ENCODE measurements at regions not wholly inside any gene's neighbourhood (a gene's known extent, or its start where the extent isn't known, plus 50 kb on each side); places are given as distances from the start of the nearest gene placed in this dataset.

- TF ChIP-seq ZFP41 (CRISPR knock-in tag; IDR thresholded peaks at IDR 0.05; ENCODE audit: borderline replicate concordance) (no peak), ZNF761 (CRISPR knock-in tag; conservative IDR thresholded peaks at IDR 0.05) (no peak), ZNF546 (CRISPR knock-in tag; conservative IDR thresholded peaks at IDR 0.05) (no peak)
These were observed 107.8 kb upstream of the HMCN1 start (continued) for GRCh38 chr1:185626344-185626743.

GRCh38 chr1:185610954-185611353 is 123.2 kb upstream of the HMCN1 start:
- Histone ChIP-seq H3K4me2 (ENCODE audit: low read depth, low read length) (no peak overlapping the region), H2AFZ (ENCODE audit: low read length) (no peak overlapping the region), H3K4me1 (ENCODE audit: insufficient read depth, low read length) (no peaks in the 10 kb centered on the region), H3K36me3 (replicated peaks in 1 of 2; ENCODE audit: control insufficient read depth in 1 of 2, insufficient read depth in 2 of 2, low read length in 2 of 2) (no peaks in the 10 kb centered on the region), H3K9ac (ENCODE audit: insufficient read depth, low read depth, low read length) (no peak overlapping the region), H3K9me3 (ENCODE audit: low read length) (peaks cover 6% of the 10 kb centered on the region; the same call in 1 of the 2 replicates), H3K27ac (ENCODE audit: extremely low read length, insufficient read depth, low read length) (no peak overlapping the region), H3K79me2 (ENCODE audit: insufficient read depth, low read length) (no peaks in the 10 kb centered on the region), H3K4me3 (replicated peaks in 1 of 3; ENCODE audit: insufficient read depth in 1 of 3, low read depth in 2 of 3, low read length in 3 of 3) (no peak overlapping the region), H4K20me1 (ENCODE audit: insufficient read depth, low read length) (no peaks in the 10 kb centered on the region), H3K27me3 (ENCODE audit: control insufficient read depth in 1 of 2, insufficient read depth in 2 of 2, low read length in 2 of 2) (no peaks in the 10 kb centered on the region)
- BruUV-seq (replicated peaks) = no TSS peak
- in situ Hi-C loops (cut with HindIII; ENCODE audit: extremely low pct_ligation_motif_present, low pct_unique_long_range_greater_than_20kb) (no loop called here), intact Hi-C loops (cut with micrococcal nuclease; ENCODE audit: unreplicated experiment) (no loop called here)
- no peak for ATAC-seq
- FAIRE-seq = no peak
- CTCF ChIA-PET (ENCODE audit: low intra/inter-chr PET ratio, low total read pairs) = no interaction called here
- TF ChIP-seq POLR2G (IDR thresholded peaks at IDR 0.05; ENCODE audit: low read depth, low read length) (no peak), FOSL1 (CRISPR knock-in tag; IDR thresholded peaks at IDR 0.05; ENCODE audit: borderline replicate concordance) (no peak), ZNF484 (CRISPR knock-in tag; IDR thresholded peaks at IDR 0.05; ENCODE audit: borderline replicate concordance, low read depth) (no peak), ZNF883 (CRISPR knock-in tag; IDR thresholded peaks at IDR 0.05; ENCODE audit: not compliant biosample characterization) (no peak), DNMT1 (CRISPR knock-in tag; IDR thresholded peaks at IDR 0.05) (no peak), RAD21 (CRISPR knock-in tag; IDR thresholded peaks at IDR 0.05) (no peak), DMAP1 (CRISPR knock-in tag; IDR thresholded peaks at IDR 0.05) (no peak), CENPX (CRISPR knock-in tag; IDR thresholded peaks at IDR 0.05) (no peak), ZNF577 (CRISPR knock-in tag; IDR thresholded peaks at IDR 0.05; ENCODE audit: borderline replicate concordance, low read depth) (no peak), NR2F2 (IDR thresholded peaks at IDR 0.05; ENCODE audit: borderline replicate concordance, low read depth) (no peak), ZNF782 (CRISPR knock-in tag; IDR thresholded peaks at IDR 0.05; ENCODE audit: borderline replicate concordance) (no peak), PCBP1 (IDR thresholded peaks at IDR 0.05; ENCODE audit: borderline replicate concordance, low read depth, low read length) (no peak)
- TF ChIP-seq, protein P1, sequence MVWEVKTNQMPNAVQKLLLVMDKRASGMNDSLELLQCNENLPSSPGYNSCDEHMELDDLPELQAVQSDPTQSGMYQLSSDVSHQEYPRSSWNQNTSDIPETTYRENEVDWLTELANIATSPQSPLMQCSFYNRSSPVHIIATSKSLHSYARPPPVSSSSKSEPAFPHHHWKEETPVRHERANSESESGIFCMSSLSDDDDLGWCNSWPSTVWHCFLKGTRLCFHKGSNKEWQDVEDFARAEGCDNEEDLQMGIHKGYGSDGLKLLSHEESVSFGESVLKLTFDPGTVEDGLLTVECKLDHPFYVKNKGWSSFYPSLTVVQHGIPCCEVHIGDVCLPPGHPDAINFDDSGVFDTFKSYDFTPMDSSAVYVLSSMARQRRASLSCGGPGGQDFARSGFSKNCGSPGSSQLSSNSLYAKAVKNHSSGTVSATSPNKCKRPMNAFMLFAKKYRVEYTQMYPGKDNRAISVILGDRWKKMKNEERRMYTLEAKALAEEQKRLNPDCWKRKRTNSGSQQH (CRISPR knock-in tag; IDR thresholded peaks at IDR 0.05; ENCODE audit: low read depth) = no peak
- TF ChIP-seq, protein P2, sequence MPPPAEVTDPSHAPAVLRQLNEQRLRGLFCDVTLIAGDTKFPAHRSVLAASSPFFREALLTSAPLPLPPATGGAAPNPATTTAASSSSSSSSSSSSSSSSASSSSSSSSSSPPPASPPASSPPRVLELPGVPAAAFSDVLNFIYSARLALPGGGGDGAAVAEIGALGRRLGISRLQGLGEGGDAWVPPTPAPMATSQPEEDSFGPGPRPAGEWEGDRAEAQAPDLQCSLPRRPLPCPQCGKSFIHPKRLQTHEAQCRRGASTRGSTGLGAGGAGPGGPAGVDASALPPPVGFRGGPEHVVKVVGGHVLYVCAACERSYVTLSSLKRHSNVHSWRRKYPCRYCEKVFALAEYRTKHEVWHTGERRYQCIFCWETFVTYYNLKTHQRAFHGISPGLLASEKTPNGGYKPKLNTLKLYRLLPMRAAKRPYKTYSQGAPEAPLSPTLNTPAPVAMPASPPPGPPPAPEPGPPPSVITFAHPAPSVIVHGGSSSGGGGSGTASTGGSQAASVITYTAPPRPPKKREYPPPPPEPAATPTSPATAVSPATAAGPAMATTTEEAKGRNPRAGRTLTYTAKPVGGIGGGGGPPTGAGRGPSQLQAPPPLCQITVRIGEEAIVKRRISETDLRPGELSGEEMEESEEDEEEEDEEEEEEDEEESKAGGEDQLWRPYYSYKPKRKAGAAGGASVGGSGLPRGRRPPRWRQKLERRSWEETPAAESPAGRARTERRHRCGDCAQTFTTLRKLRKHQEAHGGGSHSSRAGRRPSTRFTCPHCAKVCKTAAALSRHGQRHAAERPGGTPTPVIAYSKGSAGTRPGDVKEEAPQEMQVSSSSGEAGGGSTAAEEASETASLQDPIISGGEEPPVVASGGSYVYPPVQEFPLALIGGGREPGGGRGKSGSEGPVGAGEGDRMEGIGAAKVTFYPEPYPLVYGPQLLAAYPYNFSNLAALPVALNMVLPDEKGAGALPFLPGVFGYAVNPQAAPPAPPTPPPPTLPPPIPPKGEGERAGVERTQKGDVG (CRISPR knock-in tag; IDR thresholded peaks at IDR 0.05; ENCODE audit: borderline replicate concordance) = no peak
- TF ChIP-seq, protein P3, sequence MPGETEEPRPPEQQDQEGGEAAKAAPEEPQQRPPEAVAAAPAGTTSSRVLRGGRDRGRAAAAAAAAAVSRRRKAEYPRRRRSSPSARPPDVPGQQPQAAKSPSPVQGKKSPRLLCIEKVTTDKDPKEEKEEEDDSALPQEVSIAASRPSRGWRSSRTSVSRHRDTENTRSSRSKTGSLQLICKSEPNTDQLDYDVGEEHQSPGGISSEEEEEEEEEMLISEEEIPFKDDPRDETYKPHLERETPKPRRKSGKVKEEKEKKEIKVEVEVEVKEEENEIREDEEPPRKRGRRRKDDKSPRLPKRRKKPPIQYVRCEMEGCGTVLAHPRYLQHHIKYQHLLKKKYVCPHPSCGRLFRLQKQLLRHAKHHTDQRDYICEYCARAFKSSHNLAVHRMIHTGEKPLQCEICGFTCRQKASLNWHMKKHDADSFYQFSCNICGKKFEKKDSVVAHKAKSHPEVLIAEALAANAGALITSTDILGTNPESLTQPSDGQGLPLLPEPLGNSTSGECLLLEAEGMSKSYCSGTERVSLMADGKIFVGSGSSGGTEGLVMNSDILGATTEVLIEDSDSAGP (CRISPR knock-in tag; IDR thresholded peaks at IDR 0.05; ENCODE audit: borderline replicate concordance) = no peak
- POLR2A ChIA-PET = no interaction called here
- DNase-seq (ENCODE audit: low spot score) = no peak
